ENCODE measurements at regions not wholly inside any gene's neighbourhood (a gene's known extent, or its start where the extent isn't known, plus 50 kb on each side); places are given as distances from the start of the nearest gene placed in this dataset.

- Histone ChIP-seq H3K18ac (ENCODE audit: low read depth, low read length) (no peak overlapping the region), H3K36me3 (ENCODE audit: control insufficient read depth, insufficient read depth, low read length) (no peaks in the 10 kb centered on the region), H2BK120ac (ENCODE audit: low read depth, low read length) (no peak overlapping the region), H4K20me1 (ENCODE audit: insufficient read depth, low read length) (no peaks in the 10 kb centered on the region), H3K4me1 (ENCODE audit: control insufficient read depth, insufficient read depth, low read length) (no peaks in the 10 kb centered on the region), H3K4me2 (ENCODE audit: low read depth, low read length) (no peak overlapping the region), H4K8ac (ENCODE audit: low read depth in 2 of 2, low read length in 2 of 2) (no peak overlapping the region), H3K56ac (ENCODE audit: extremely low read depth, insufficient read depth, low read length) (no peak overlapping the region), H3K9ac (ENCODE audit: low read depth, low read length) (no peak overlapping the region), H3K79me1 (ENCODE audit: low read depth in 1 of 2, low read length in 2 of 2) (no peaks in the 10 kb centered on the region), H3K4me3 (ENCODE audit: insufficient read depth, low read depth, low read length) (no peak overlapping the region), H3K9me1 (ENCODE audit: insufficient read depth, low read length) (no peaks in the 10 kb centered on the region), H2BK5ac (ENCODE audit: low read depth, low read length, poor library complexity, severe bottlenecking) (no peak overlapping the region), H2AFZ (replicated peaks; ENCODE audit: low read length, poor library complexity) (no peak overlapping the region), H2BK15ac (ENCODE audit: low read depth, low read length) (no peak overlapping the region), H3K9me3 (ENCODE audit: control insufficient read depth, insufficient read depth, low read length) (peaks cover 2% of the 10 kb centered on the region; the same call in 1 of the 2 replicates), H3K14ac (replicated peaks; ENCODE audit: low read depth, low read length) (no peak overlapping the region), H4K91ac (ENCODE audit: insufficient read depth, low read depth, low read length) (no peak overlapping the region), H2BK20ac (ENCODE audit: low read depth, low read length) (no peak overlapping the region), H3K27ac (ENCODE audit: insufficient read depth, low read length) (no peak overlapping the region), H3K23ac (ENCODE audit: low read depth, low read length) (no peak overlapping the region), H3K4ac (ENCODE audit: low read depth, low read length) (no peak overlapping the region), H2AK5ac (ENCODE audit: low read depth, low read length) (no peak overlapping the region), H4K5ac (ENCODE audit: low read depth, low read length) (no peak overlapping the region), H3K27me3 (ENCODE audit: control insufficient read depth, insufficient read depth, low read length) (no peaks in the 10 kb centered on the region), H2AK9ac (replicated peaks; ENCODE audit: low read depth, low read length, poor library complexity) (no peak overlapping the region)
- dilution Hi-C loops (cut with HindIII; ENCODE audit: low sequenced_read_pairs, unreplicated experiment) (no loop called here), intact Hi-C loops (cut with micrococcal nuclease) (no loop called here), in situ Hi-C loops (cut with MboI; ENCODE audit: low sequenced_read_pairs) (no loop called here)
- DNase-seq (no peak), ATAC-seq (ENCODE audit: low read depth) (no peak)
- POLR2A ChIA-PET (ENCODE audit: unreplicated experiment) = no interaction called here
- CTCF ChIA-PET = no interaction called here
- no CpG with 5 or more reads among the region's 4 CpGs for WGBS, 2 experiments (ENCODE audit: extremely low coverage in 2 of 2, insufficient read length in 1 of 2)
- BruUV-seq (replicated peaks) = no TSS peak
- no peak for TF ChIP-seq NFE2L2 (IDR thresholded peaks at IDR 0.05; ENCODE audit: low read depth, low read length)
- no peak for TF ChIP-seq USF2 (IDR thresholded peaks at IDR 0.05; ENCODE audit: low read depth, low read length)
- no peak for TF ChIP-seq RCOR1 (IDR thresholded peaks at IDR 0.05; ENCODE audit: insufficient replicate concordance, low read length)
- TF ChIP-seq MXI1 (IDR thresholded peaks at IDR 0.05; ENCODE audit: borderline replicate concordance, low read depth, low read length) = no peak
- no peak for TF ChIP-seq RFX5 (IDR thresholded peaks at IDR 0.05; ENCODE audit: low read depth, low read length)
- TF ChIP-seq FOS (IDR thresholded peaks at IDR 0.05; ENCODE audit: low read depth, low read length) = no peak
- no peak for TF ChIP-seq SMC3 (IDR thresholded peaks at IDR 0.05; ENCODE audit: low read depth, low read length)
- TF ChIP-seq POLR2A (IDR thresholded peaks at IDR 0.05; ENCODE audit: low read depth, low read length) = no peak
- TF ChIP-seq BHLHE40 (IDR thresholded peaks at IDR 0.05; ENCODE audit: low read depth, low read length) = no peak
- TF ChIP-seq CTCF (conservative IDR thresholded peaks at IDR 0.05; ENCODE audit: low read depth, low read length) = no peak
- no peak for TF ChIP-seq ELK1 (IDR thresholded peaks at IDR 0.05; ENCODE audit: borderline replicate concordance, low read depth, low read length)
- no peak for TF ChIP-seq CHD1 (IDR thresholded peaks at IDR 0.05; ENCODE audit: low read depth, low read length)
- TF ChIP-seq MAZ (IDR thresholded peaks at IDR 0.05; ENCODE audit: borderline replicate concordance, low read depth, low read length) = no peak
- no peak for TF ChIP-seq CEBPB (IDR thresholded peaks at IDR 0.05; ENCODE audit: low read depth, low read length)
- TF ChIP-seq RAD21 (IDR thresholded peaks at IDR 0.05; ENCODE audit: low read length) = no peak
- TF ChIP-seq MAFK (IDR thresholded peaks at IDR 0.05; ENCODE audit: low read depth, low read length) = no peak
Observed at GRCh38 chr4:79663865-79664264, 255.8 kb upstream of the GK2 start.

Data from IMR-90 (cell line).